A549 (cell line): ENCODE measurements at regions not wholly inside any gene's neighbourhood (a gene's known extent, or its start where the extent isn't known, plus 50 kb on each side); places are given as distances from the start of the nearest gene placed in this dataset.

Source experiments
- CBX8 ChIP-seq: fragments of 200-600 bp; sonication (generic); IDR thresholded peaks from 2 replicates; pipeline ENCODE4 v1.6.1; 2016
- EP300 ChIP-seq, 2 experiments: fragments of >200 bp; sonication (Bioruptor Twin); formaldehyde crosslinking; IDR thresholded peaks; 2 replicates in 1 of 2; 3 replicates in 1 of 2; pipeline ENCODE4 v1.6.1; 2016 to 2017
- ESRRA ChIP-seq: fragments of 150-350 bp; IDR thresholded peaks from 2 replicates; pipeline ENCODE4 v1.6.1; 2014; ENCODE audit warnings: mild to moderate bottlenecking, low read length, borderline replicate concordance
- HDAC2 ChIP-seq: fragments of 200-600 bp; sonication (generic); IDR thresholded peaks from 2 replicates; pipeline ENCODE4 v1.6.1; 2016
- NFE2L2 ChIP-seq: fragments of 150-350 bp; conservative IDR thresholded peaks from 2 replicates; pipeline ENCODE4 v1.6.1; 2014; ENCODE audit warnings: low read length
- RAD21 ChIP-seq, 2 experiments: fragments of >200 bp in 1 of 2; sonication (Bioruptor Twin) in 1 of 2; formaldehyde crosslinking in 1 of 2; IDR thresholded peaks in 1 of 2; conservative IDR thresholded peaks in 1 of 2; 2 replicates in 1 of 2; 3 replicates in 1 of 2; pipeline ENCODE4 v1.6.1; 2012 to 2018; ENCODE audit warnings: inconsistent platforms in 1 of 2
- RARB ChIP-seq: fragments of 250-450 bp; sonication (Bioruptor Pico); IDR thresholded peaks from 2 replicates; pipeline ENCODE4 v1.8.0; 2021; ENCODE audit warnings: mild to moderate bottlenecking, moderate library complexity
- RCOR1 ChIP-seq: fragments of 150-350 bp; IDR thresholded peaks from 2 replicates; pipeline ENCODE4 v1.6.1; 2014; ENCODE audit warnings: antibody characterized with exemption, low read length, low read depth
- SMC3 ChIP-seq: fragments of >200 bp; sonication (Bioruptor Twin); formaldehyde crosslinking; IDR thresholded peaks from 3 replicates; pipeline ENCODE4 v1.6.1; 2018; ENCODE audit warnings: inconsistent platforms
- TF ChIP-seq, protein P1 (sequence below): fragments of >200 bp; sonication (Bioruptor Twin); formaldehyde crosslinking; IDR thresholded peaks from 3 replicates; pipeline ENCODE4 v1.5.1; 2016
- TF ChIP-seq, protein P2 (sequence below): IDR thresholded peaks from 2 replicates; pipeline ENCODE4 v1.6.1; 2012
- TF ChIP-seq, protein P3 (sequence below): fragments of 200-600 bp; sonication (generic); IDR thresholded peaks from 2 replicates; pipeline ENCODE4 v1.6.1; 2016; ENCODE audit warnings: antibody characterized with exemption, mild to moderate bottlenecking, moderate library complexity
- TF ChIP-seq, protein P4 (sequence below): IDR thresholded peaks from 2 replicates; pipeline ENCODE4 v1.6.1; 2012; ENCODE audit warnings: low read depth, borderline replicate concordance

DNA sequence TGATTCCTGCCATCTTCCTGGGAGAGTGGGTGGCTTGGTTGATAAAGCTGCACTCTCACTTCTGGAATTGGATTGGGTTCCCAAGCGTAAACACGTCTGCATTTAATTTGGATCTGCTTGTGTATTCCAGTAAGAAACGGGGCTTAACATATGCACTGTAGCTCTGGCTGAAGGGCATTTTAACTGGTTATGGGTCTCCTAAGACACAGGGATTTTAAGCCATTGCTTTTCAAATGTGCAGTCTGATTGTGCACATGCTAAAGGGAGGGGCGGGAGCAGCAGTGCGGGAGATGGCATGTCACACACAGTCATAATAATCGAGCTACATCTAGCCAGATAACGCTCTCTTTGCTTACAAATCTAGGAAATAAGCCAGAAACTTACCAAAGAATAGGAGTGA lies 247.3 kb upstream of the LYZL1 start:
- TF ChIP-seq RCOR1 (no peak), CBX8 (no peak), HDAC2 (no peak), SMC3 (no peak), RAD21 (conservative IDR thresholded peaks at IDR 0.05 in 1 of 2, IDR thresholded peaks at IDR 0.05 in 1 of 2) (no peak), EP300 (IDR thresholded peaks at IDR 0.05) (no peak), ESRRA (no peak), NFE2L2 (no peak), RARB (CRISPR knock-in tag) (no peak)
- TF ChIP-seq, protein P1, sequence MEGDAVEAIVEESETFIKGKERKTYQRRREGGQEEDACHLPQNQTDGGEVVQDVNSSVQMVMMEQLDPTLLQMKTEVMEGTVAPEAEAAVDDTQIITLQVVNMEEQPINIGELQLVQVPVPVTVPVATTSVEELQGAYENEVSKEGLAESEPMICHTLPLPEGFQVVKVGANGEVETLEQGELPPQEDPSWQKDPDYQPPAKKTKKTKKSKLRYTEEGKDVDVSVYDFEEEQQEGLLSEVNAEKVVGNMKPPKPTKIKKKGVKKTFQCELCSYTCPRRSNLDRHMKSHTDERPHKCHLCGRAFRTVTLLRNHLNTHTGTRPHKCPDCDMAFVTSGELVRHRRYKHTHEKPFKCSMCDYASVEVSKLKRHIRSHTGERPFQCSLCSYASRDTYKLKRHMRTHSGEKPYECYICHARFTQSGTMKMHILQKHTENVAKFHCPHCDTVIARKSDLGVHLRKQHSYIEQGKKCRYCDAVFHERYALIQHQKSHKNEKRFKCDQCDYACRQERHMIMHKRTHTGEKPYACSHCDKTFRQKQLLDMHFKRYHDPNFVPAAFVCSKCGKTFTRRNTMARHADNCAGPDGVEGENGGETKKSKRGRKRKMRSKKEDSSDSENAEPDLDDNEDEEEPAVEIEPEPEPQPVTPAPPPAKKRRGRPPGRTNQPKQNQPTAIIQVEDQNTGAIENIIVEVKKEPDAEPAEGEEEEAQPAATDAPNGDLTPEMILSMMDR = no peak
- TF ChIP-seq, protein P2, sequence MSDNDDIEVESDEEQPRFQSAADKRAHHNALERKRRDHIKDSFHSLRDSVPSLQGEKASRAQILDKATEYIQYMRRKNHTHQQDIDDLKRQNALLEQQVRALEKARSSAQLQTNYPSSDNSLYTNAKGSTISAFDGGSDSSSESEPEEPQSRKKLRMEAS = no peak
- TF ChIP-seq, protein P3, sequence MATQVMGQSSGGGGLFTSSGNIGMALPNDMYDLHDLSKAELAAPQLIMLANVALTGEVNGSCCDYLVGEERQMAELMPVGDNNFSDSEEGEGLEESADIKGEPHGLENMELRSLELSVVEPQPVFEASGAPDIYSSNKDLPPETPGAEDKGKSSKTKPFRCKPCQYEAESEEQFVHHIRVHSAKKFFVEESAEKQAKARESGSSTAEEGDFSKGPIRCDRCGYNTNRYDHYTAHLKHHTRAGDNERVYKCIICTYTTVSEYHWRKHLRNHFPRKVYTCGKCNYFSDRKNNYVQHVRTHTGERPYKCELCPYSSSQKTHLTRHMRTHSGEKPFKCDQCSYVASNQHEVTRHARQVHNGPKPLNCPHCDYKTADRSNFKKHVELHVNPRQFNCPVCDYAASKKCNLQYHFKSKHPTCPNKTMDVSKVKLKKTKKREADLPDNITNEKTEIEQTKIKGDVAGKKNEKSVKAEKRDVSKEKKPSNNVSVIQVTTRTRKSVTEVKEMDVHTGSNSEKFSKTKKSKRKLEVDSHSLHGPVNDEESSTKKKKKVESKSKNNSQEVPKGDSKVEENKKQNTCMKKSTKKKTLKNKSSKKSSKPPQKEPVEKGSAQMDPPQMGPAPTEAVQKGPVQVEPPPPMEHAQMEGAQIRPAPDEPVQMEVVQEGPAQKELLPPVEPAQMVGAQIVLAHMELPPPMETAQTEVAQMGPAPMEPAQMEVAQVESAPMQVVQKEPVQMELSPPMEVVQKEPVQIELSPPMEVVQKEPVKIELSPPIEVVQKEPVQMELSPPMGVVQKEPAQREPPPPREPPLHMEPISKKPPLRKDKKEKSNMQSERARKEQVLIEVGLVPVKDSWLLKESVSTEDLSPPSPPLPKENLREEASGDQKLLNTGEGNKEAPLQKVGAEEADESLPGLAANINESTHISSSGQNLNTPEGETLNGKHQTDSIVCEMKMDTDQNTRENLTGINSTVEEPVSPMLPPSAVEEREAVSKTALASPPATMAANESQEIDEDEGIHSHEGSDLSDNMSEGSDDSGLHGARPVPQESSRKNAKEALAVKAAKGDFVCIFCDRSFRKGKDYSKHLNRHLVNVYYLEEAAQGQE = no peak
- TF ChIP-seq, protein P4, sequence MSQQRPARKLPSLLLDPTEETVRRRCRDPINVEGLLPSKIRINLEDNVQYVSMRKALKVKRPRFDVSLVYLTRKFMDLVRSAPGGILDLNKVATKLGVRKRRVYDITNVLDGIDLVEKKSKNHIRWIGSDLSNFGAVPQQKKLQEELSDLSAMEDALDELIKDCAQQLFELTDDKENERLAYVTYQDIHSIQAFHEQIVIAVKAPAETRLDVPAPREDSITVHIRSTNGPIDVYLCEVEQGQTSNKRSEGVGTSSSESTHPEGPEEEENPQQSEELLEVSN = no peak
